Keratinocyte (primary cell): ENCODE measurements at regions not wholly inside any gene's neighbourhood (a gene's known extent, or its start where the extent isn't known, plus 50 kb on each side); places are given as distances from the start of the nearest gene placed in this dataset.

Source experiments
- DNase-seq: peaks from one replicate; pipeline ENCODE4 v3.0.0-alpha.2; 2011; ENCODE audit warnings: low read depth, missing footprints, low spot score
- FAIRE-seq: peaks from 2 replicates; lab custom pipeline; 2011; peaks lifted over from hg19 to GRCh38; lab: Jason Lieb, UNC
- H2AFZ ChIP-seq: 2 replicates; pipeline ENCODE4 v1.6.0; 2012; ENCODE audit warnings: low read length, control low read depth, inconsistent platforms; ENCODE audit not compliant: control insufficient read depth
- H3K27ac ChIP-seq: 2 replicates; pipeline ENCODE4 v1.5.1; 2011; ENCODE audit warnings: low read length; ENCODE audit not compliant: control insufficient read depth, insufficient read depth
- H3K27me3 ChIP-seq: 3 replicates; pipeline ENCODE4 v1.6.0; 2011; ENCODE audit warnings: low read length; ENCODE audit not compliant: control insufficient read depth, insufficient read depth; ENCODE audit errors: extremely low read depth
- H3K36me3 ChIP-seq, 2 experiments: 2 replicates in 1 of 2; 3 replicates in 1 of 2; pipeline ENCODE4 v1.5.1; 2011; ENCODE audit warnings: low read length in 2 of 2, mild to moderate bottlenecking in 1 of 2; ENCODE audit not compliant: control insufficient read depth in 2 of 2, insufficient read depth in 2 of 2; ENCODE audit errors: extremely low read depth in 1 of 2
- H3K4me1 ChIP-seq: 3 replicates; pipeline ENCODE4 v1.5.1; 2011; ENCODE audit warnings: low read length; ENCODE audit not compliant: control insufficient read depth, insufficient read depth; ENCODE audit errors: extremely low read depth
- H3K4me2 ChIP-seq: 3 replicates; pipeline ENCODE4 v1.6.0; 2011; ENCODE audit warnings: low read depth, low read length; ENCODE audit not compliant: control insufficient read depth, insufficient read depth; ENCODE audit errors: extremely low read depth
- H3K4me3 ChIP-seq, 3 experiments: fragments of 200-600 bp in 1 of 3; sonication (generic) in 1 of 3; 2 replicates in 2 of 3; 3 replicates in 1 of 3; pipeline ENCODE4 v1.5.1; 2011 to 2016; ENCODE audit warnings: low read length in 3 of 3, mild to moderate bottlenecking in 3 of 3, control low read depth in 2 of 3, inconsistent platforms in 1 of 3, low read depth in 1 of 3, mixed read lengths in 1 of 3, mixed run types in 1 of 3, moderate library complexity in 1 of 3; ENCODE audit not compliant: control insufficient read depth in 2 of 3, insufficient read depth in 2 of 3; ENCODE audit errors: extremely low read depth in 1 of 3
- H3K79me2 ChIP-seq: 2 replicates; pipeline ENCODE4 v1.6.0; 2012; ENCODE audit warnings: low read length; ENCODE audit not compliant: control insufficient read depth, insufficient read depth
- H3K9ac ChIP-seq: 3 replicates; pipeline ENCODE4 v1.6.0; 2011; ENCODE audit warnings: low read length; ENCODE audit not compliant: control insufficient read depth, insufficient read depth; ENCODE audit errors: extremely low read depth
- H3K9me1 ChIP-seq: 3 replicates; pipeline ENCODE4 v1.6.0; 2011; ENCODE audit warnings: low read length; ENCODE audit not compliant: control insufficient read depth, insufficient read depth; ENCODE audit errors: extremely low read depth
- H3K9me3 ChIP-seq: 2 replicates; pipeline ENCODE4 v1.5.1; 2012; ENCODE audit warnings: low read depth, low read length; ENCODE audit not compliant: control insufficient read depth
- H4K20me1 ChIP-seq: 3 replicates; pipeline ENCODE4 v1.6.0; 2011; ENCODE audit warnings: low read length; ENCODE audit not compliant: control insufficient read depth, insufficient read depth; ENCODE audit errors: extremely low read depth
- EZH2 ChIP-seq: IDR thresholded peaks from one replicate; pipeline ENCODE4 v1.6.1; 2012; ENCODE audit warnings: inconsistent platforms, mild to moderate bottlenecking, low read length, moderate library complexity
- dilution Hi-C: fragments of 300-500 bp; cut with MboI; formaldehyde crosslinking; loops from one replicate; pipeline ENCODE4 v1.7.0; 2020; ENCODE audit warnings: low sequenced_read_pairs; ENCODE audit not compliant: extremely low pct_ligation_motif_present
- TF ChIP-seq, protein P1 (sequence below), 3 experiments: IDR thresholded peaks in 1 of 3; conservative IDR thresholded peaks in 1 of 3; optimal IDR thresholded peaks in 1 of 3; 2 replicates in 2 of 3; 3 replicates in 1 of 3; pipeline versions ENCODE3 to v1.5.1; 2011; ENCODE audit warnings: low read length in 3 of 3, mild to moderate bottlenecking in 3 of 3, moderate library complexity in 2 of 3, control low read depth in 1 of 3, inconsistent platforms in 1 of 3; ENCODE audit not compliant: insufficient read depth in 2 of 3; ENCODE audit errors: extremely low read depth in 1 of 3

DNA sequence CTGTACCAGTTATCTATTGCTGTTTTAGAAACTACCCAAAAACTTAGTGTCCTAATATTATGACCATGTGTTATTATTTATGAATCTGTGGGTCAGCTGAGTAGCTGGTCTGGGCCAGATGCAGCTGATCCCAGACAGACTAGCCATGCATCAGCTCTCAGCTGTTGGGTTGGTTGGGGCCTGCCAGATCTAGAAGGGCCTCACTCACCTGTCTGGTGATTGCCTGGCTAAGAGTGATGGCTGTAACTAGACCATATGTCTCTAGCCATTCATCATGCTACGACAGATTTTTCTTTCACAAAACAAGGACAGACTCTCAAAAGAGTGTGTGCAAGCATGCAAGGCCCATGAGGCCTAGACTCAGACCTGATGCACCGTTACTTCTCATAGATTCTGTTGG is 403.2 kb downstream of the SAMD5 start:
- no peak for FAIRE-seq
- H3K4me1 ChIP-seq, result no peaks in the 10 kb centered on the region
- DNase-seq, result no peak
- no peak overlapping the region for H3K9ac ChIP-seq
- H3K4me2 ChIP-seq, result no peak overlapping the region
- no peaks in the 10 kb centered on the region for H3K9me1 ChIP-seq
- dilution Hi-C loops, result no loop called here
- TF ChIP-seq, protein P1, sequence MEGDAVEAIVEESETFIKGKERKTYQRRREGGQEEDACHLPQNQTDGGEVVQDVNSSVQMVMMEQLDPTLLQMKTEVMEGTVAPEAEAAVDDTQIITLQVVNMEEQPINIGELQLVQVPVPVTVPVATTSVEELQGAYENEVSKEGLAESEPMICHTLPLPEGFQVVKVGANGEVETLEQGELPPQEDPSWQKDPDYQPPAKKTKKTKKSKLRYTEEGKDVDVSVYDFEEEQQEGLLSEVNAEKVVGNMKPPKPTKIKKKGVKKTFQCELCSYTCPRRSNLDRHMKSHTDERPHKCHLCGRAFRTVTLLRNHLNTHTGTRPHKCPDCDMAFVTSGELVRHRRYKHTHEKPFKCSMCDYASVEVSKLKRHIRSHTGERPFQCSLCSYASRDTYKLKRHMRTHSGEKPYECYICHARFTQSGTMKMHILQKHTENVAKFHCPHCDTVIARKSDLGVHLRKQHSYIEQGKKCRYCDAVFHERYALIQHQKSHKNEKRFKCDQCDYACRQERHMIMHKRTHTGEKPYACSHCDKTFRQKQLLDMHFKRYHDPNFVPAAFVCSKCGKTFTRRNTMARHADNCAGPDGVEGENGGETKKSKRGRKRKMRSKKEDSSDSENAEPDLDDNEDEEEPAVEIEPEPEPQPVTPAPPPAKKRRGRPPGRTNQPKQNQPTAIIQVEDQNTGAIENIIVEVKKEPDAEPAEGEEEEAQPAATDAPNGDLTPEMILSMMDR (optimal IDR thresholded peaks at IDR 0.05 in 1 of 3, IDR thresholded peaks at IDR 0.05 in 1 of 3, conservative IDR thresholded peaks at IDR 0.05 in 1 of 3; ENCODE audit: extremely low read depth in 1 of 3, insufficient read depth in 2 of 3, low read length in 3 of 3), result no peak
- no peak for TF ChIP-seq EZH2
- H3K4me3 ChIP-seq, result no peak overlapping the region
- no peaks in the 10 kb centered on the region for H3K9me3 ChIP-seq
- no peaks in the 10 kb centered on the region for H3K36me3 ChIP-seq
- H3K79me2 ChIP-seq, result no peaks in the 10 kb centered on the region
- no peaks in the 10 kb centered on the region for H4K20me1 ChIP-seq
- no peaks in the 10 kb centered on the region for H3K27me3 ChIP-seq
- H2AFZ ChIP-seq, result no peak overlapping the region
- H3K27ac ChIP-seq, result no peak overlapping the region

DNA sequence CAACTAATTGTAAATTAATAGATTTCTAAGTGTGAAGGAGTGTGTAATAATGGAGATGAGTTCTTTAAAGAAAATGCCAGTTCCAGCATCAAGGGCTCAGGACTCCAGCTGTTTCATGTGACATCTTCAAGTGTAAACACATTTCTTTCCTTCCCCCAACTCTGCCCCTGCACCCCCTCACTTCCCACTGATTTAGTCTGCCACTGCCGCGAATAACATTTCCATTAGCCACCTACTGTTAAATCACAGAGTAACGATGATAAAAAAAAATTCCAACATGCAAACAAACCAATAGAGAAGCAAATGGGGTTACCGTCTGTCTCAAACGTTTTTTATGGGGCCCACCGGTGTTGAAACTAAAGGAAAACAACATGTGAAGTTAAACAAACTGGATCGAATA is 414.3 kb downstream of the SAMD5 start:
- Histone ChIP-seq H3K4me3 (no peak overlapping the region), H3K36me3 (no peaks in the 10 kb centered on the region), H2AFZ (no peak overlapping the region), H3K79me2 (no peaks in the 10 kb centered on the region), H3K4me2 (no peak overlapping the region), H3K9me1 (no peaks in the 10 kb centered on the region), H3K9ac (no peak overlapping the region), H4K20me1 (no peaks in the 10 kb centered on the region), H3K27ac (no peak overlapping the region), H3K4me1 (no peaks in the 10 kb centered on the region), H3K9me3 (no peaks in the 10 kb centered on the region), H3K27me3 (no peaks in the 10 kb centered on the region)
- FAIRE-seq, result no peak
- TF ChIP-seq, protein P1 (optimal IDR thresholded peaks at IDR 0.05 in 1 of 3, IDR thresholded peaks at IDR 0.05 in 1 of 3, conservative IDR thresholded peaks at IDR 0.05 in 1 of 3; ENCODE audit: extremely low read depth in 1 of 3, insufficient read depth in 2 of 3, low read length in 3 of 3), result no peak
- no peak for TF ChIP-seq EZH2
- no peak for DNase-seq
- dilution Hi-C loops, result no loop called here
